ENCODE measurements at regions not wholly inside any gene's neighbourhood (a gene's known extent, or its start where the extent isn't known, plus 50 kb on each side); places are given as distances from the start of the nearest gene placed in this dataset.

DNA sequence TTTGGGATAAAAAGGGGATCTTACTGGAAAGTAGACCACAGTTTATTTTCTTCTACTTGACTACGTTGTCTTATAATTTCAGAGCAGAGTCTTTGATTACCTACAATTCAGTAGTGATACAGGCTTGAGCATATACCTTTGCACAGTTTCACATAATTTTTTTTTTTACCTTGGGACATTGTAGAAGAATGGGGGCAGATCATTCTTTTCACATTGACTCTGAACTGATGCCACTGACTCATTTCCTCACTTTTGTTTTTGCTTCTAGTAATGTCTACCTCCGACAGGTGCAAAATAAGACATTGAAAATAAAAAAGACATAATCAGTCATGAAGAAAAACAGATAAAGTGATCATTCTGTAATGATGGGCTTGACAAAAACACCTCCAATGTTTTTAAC, 688.3 kb upstream of the CHORDC1 start:
- in situ Hi-C loops (cut with MboI; ENCODE audit: low sequenced_read_pairs) = no loop called here
- Histone ChIP-seq H3K4me1 (no peaks in the 10 kb centered on the region), H3K36me3 (replicated peaks) (no peaks in the 10 kb centered on the region), H3K9me3 (no peaks in the 10 kb centered on the region), H3K27me3 (ENCODE audit: low read depth) (no peaks in the 10 kb centered on the region), H3K4me3 (no peak overlapping the region)
- no peak for DNase-seq (ENCODE audit: low spot score in 2 of 2)

GRCh38 chr11:90908074-90908473, 685.2 kb upstream of the CHORDC1 start:
- DNase-seq (ENCODE audit: low spot score in 2 of 2) = no peak
- Histone ChIP-seq H3K4me1 (no peaks in the 10 kb centered on the region), H3K36me3 (replicated peaks) (no peaks in the 10 kb centered on the region), H3K9me3 (no peaks in the 10 kb centered on the region), H3K4me3 (no peak overlapping the region), H3K27me3 (ENCODE audit: low read depth) (no peaks in the 10 kb centered on the region)
- in situ Hi-C loops (cut with MboI; ENCODE audit: low sequenced_read_pairs) = no loop called here

GRCh38 chr11:90895850-90896249, 673.0 kb upstream of the CHORDC1 start:
- no peak for DNase-seq (ENCODE audit: low spot score in 2 of 2)
- Histone ChIP-seq H3K36me3 (replicated peaks) (no peaks in the 10 kb centered on the region), H3K4me3 (no peak overlapping the region), H3K9me3 (no peaks in the 10 kb centered on the region), H3K4me1 (no peaks in the 10 kb centered on the region), H3K27me3 (ENCODE audit: low read depth) (no peaks in the 10 kb centered on the region; the same call in 1 of the 2 replicates)
- in situ Hi-C loops (cut with MboI; ENCODE audit: low sequenced_read_pairs) = no loop called here

DNA sequence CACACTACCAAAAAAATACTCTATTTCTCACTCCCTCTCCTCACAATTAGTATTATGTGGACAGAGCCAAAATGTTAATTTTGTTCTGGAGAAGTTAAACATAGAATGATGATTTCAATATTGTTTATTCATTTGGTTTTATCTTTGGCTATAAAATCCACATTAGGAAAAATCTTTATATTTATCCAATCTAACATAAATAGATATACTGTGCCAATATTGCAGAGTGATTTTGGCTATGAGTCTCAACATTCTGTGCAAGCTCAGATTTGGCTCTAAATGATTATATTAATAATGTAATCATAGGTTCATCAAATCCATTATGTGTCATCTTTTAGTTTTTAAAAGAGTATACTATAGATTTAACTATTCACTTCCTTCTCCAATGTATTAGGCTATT, 667.5 kb upstream of the CHORDC1 start:
- Histone ChIP-seq H3K4me3 (no peak overlapping the region), H3K4me1 (no peaks in the 10 kb centered on the region), H3K27me3 (ENCODE audit: low read depth) (no peaks in the 10 kb centered on the region; the same call in 1 of the 2 replicates), H3K36me3 (replicated peaks) (no peaks in the 10 kb centered on the region), H3K9me3 (no peaks in the 10 kb centered on the region)
- in situ Hi-C loops (cut with MboI; ENCODE audit: low sequenced_read_pairs) = no loop called here
- no peak for DNase-seq (ENCODE audit: low spot score in 2 of 2)

DNA sequence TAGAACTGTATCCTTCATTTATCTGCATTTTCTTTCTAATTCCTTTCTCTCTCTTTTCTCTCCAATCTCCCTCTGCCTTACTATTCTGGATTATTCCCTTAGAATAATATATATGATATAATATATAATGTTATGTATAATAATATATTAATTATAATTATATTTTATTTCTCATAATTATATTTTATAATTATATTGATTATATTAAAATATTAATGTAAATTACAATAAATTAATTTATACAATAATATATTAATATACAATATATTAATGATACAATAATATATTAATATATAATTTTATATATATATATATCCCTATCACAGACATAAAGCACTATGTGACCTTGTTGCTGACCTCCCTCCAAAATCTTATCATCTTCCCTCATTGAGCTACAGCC, 661.3 kb upstream of the CHORDC1 start:
- no peaks in the 10 kb centered on the region for H3K36me3 ChIP-seq (replicated peaks)
- in situ Hi-C loops (cut with MboI; ENCODE audit: low sequenced_read_pairs) = no loop called here
- no peak for DNase-seq (ENCODE audit: low spot score in 2 of 2)
- no peak overlapping the region for H3K4me3 ChIP-seq
- H3K4me1 ChIP-seq = no peaks in the 10 kb centered on the region
- H3K27me3 ChIP-seq (ENCODE audit: low read depth) = no peaks in the 10 kb centered on the region
- no peaks in the 10 kb centered on the region for H3K9me3 ChIP-seq

DNA sequence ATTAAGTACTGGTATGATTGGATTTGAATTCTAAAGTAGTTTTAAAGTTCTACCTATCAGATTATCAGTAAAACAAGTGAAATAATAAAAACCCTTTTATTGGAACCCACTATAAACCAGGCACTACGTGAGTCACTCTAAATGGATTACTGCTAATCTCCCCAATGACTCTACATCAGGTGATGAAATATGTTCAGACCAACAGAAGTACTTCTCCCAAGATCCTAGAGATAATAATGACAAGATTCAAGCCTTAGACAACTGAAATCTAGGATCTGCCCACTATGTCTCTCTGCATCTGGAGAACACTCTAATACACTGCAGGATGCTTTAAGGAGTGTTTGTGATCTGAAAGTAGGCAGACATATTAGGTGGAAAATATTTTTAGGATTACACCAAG, 652.1 kb upstream of the CHORDC1 start:
- Histone ChIP-seq H3K36me3 (replicated peaks) (no peaks in the 10 kb centered on the region), H3K4me3 (no peak overlapping the region), H3K27me3 (ENCODE audit: low read depth) (no peaks in the 10 kb centered on the region), H3K9me3 (no peaks in the 10 kb centered on the region), H3K4me1 (no peaks in the 10 kb centered on the region)
- in situ Hi-C loops (cut with MboI; ENCODE audit: low sequenced_read_pairs) = no loop called here
- DNase-seq (ENCODE audit: low spot score in 2 of 2) = no peak

- no peaks in the 10 kb centered on the region for H3K36me3 ChIP-seq (replicated peaks)
- H3K27me3 ChIP-seq (ENCODE audit: low read depth) = no peaks in the 10 kb centered on the region
- H3K4me3 ChIP-seq = no peak overlapping the region
- H3K4me1 ChIP-seq = no peaks in the 10 kb centered on the region
- in situ Hi-C loops (cut with MboI; ENCODE audit: low sequenced_read_pairs) = no loop called here
- H3K9me3 ChIP-seq = no peaks in the 10 kb centered on the region
- no peak for DNase-seq (ENCODE audit: low spot score in 2 of 2)
Measured at GRCh38 chr11:90874281-90874680, 651.4 kb upstream of the CHORDC1 start.

- in situ Hi-C loops (cut with MboI; ENCODE audit: low sequenced_read_pairs) = no loop called here
- H3K27me3 ChIP-seq (ENCODE audit: low read depth) = no peaks in the 10 kb centered on the region
- DNase-seq (ENCODE audit: low spot score in 2 of 2) = no peak
- no peak overlapping the region for H3K4me3 ChIP-seq
- no peaks in the 10 kb centered on the region for H3K4me1 ChIP-seq
- H3K36me3 ChIP-seq (replicated peaks) = no peaks in the 10 kb centered on the region
- H3K9me3 ChIP-seq = no peaks in the 10 kb centered on the region
Measured at GRCh38 chr11:90867416-90867815, 644.6 kb upstream of the CHORDC1 start.

DNA sequence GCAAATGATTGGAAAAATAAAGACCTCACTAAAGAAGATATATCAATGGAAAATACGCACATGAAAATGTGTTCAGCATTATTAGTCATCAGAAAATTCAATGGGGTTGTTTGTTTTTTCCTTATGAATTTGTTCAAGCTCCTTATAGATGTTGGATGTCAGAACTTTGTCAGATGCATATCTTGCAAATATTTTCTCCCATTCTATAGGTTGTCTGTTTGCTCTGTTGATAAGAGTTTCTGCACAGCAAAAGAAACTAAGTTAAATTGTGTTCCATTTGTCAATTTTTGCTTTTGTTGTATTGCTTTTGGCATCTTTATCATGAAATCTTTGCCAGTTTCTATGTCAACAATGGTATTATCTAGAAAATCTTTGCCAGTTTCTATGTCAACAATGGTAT, 633.9 kb upstream of the CHORDC1 start:
- no peak for DNase-seq (ENCODE audit: low spot score in 2 of 2)
- in situ Hi-C loops (cut with MboI; ENCODE audit: low sequenced_read_pairs) = no loop called here

GRCh38 chr11:90855531-90855930, 632.7 kb upstream of the CHORDC1 start:
- no peaks in the 10 kb centered on the region for H3K9me3 ChIP-seq

More for the DNA sequence above, 633.9 kb upstream of the CHORDC1 start:
- no peaks in the 10 kb centered on the region for H3K27me3 ChIP-seq (ENCODE audit: low read depth)
- H3K4me1 ChIP-seq = peaks cover 16% of the 10 kb centered on the region
- no peak overlapping the region for H3K4me3 ChIP-seq
- no peaks in the 10 kb centered on the region for H3K9me3 ChIP-seq
- H3K36me3 ChIP-seq (replicated peaks) = no peaks in the 10 kb centered on the region

DNA sequence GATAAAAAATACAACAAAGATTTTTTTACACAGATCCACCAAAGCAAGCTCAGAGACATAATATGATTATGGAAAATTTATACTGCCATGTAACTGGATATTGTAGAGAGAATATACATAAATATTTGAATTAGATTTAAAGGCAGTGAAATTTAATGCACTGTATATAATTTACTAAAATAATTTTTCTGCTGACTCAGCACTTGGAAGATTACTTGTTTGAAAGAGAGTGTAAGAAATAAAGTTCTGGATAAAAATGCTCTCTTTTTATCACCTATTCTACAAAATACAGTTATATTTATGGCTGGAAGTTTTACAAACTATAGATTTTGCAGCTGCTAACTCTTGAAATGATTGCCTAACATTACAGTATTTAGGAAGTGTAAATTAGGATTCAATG, 628.3 kb upstream of the CHORDC1 start:
- H3K9me3 ChIP-seq = no peaks in the 10 kb centered on the region

More at GRCh38 chr11:90855531-90855930, 632.7 kb upstream of the CHORDC1 start:
- H3K36me3 ChIP-seq (replicated peaks) = no peaks in the 10 kb centered on the region
- no peak overlapping the region for H3K4me3 ChIP-seq
- H3K27me3 ChIP-seq (ENCODE audit: low read depth) = no peaks in the 10 kb centered on the region
- no peak for DNase-seq (ENCODE audit: low spot score in 2 of 2)
- in situ Hi-C loops (cut with MboI; ENCODE audit: low sequenced_read_pairs) = no loop called here
- H3K4me1 ChIP-seq = peaks cover 16% of the 10 kb centered on the region

DNA sequence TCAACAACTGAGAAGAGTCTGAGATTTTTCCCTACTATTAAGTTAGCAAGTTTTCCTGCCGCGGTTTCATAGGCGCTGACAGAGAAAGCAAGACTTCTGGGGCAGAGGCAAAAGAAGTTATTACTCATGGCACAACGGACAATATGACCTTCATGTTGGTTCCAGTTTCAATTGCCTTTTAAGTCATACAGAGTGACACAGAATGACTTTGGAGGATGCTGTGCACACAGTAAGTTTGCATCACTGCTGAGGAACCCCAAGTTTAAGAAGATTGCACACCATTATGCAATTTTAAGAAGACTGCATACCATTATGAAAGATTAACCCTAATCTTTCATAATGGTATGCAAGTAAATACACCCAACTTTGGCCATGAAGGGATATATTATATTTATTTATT, 626.5 kb upstream of the CHORDC1 start:
- Histone ChIP-seq H3K4me1 (no peaks in the 10 kb centered on the region), H3K9me3 (no peaks in the 10 kb centered on the region), H3K36me3 (replicated peaks) (no peaks in the 10 kb centered on the region), H3K27me3 (ENCODE audit: low read depth) (no peaks in the 10 kb centered on the region), H3K4me3 (no peak overlapping the region)
- no peak for DNase-seq (ENCODE audit: low spot score in 2 of 2)
- in situ Hi-C loops (cut with MboI; ENCODE audit: low sequenced_read_pairs) = no loop called here

More for the DNA sequence above, 628.3 kb upstream of the CHORDC1 start:
- Histone ChIP-seq H3K4me3 (no peak overlapping the region), H3K4me1 (peaks cover 2% of the 10 kb centered on the region), H3K27me3 (ENCODE audit: low read depth) (no peaks in the 10 kb centered on the region), H3K36me3 (replicated peaks) (no peaks in the 10 kb centered on the region)
- DNase-seq (ENCODE audit: low spot score in 2 of 2) = no peak
- in situ Hi-C loops (cut with MboI; ENCODE audit: low sequenced_read_pairs) = no loop called here

GRCh38 chr11:90847268-90847886, 624.5 kb upstream of the CHORDC1 start:
- no peaks in the 10 kb centered on the region for H3K27me3 ChIP-seq (ENCODE audit: low read depth)
- no peaks in the 10 kb centered on the region for H3K9me3 ChIP-seq
- DNase-seq (ENCODE audit: low spot score in 2 of 2) = no peak
- H3K4me1 ChIP-seq = no peaks in the 10 kb centered on the region
- no peaks in the 10 kb centered on the region for H3K36me3 ChIP-seq (replicated peaks)
- H3K4me3 ChIP-seq = no peak overlapping the region
- in situ Hi-C loops (cut with MboI; ENCODE audit: low sequenced_read_pairs) = no loop called here

GRCh38 chr11:90846628-90847027, 623.8 kb upstream of the CHORDC1 start:
- DNase-seq (ENCODE audit: low spot score in 2 of 2) = no peak
- H3K9me3 ChIP-seq = no peaks in the 10 kb centered on the region
- in situ Hi-C loops (cut with MboI; ENCODE audit: low sequenced_read_pairs) = no loop called here
- no peaks in the 10 kb centered on the region for H3K27me3 ChIP-seq (ENCODE audit: low read depth)
- no peaks in the 10 kb centered on the region for H3K4me1 ChIP-seq
- no peak overlapping the region for H3K4me3 ChIP-seq
- no peaks in the 10 kb centered on the region for H3K36me3 ChIP-seq (replicated peaks)

- Histone ChIP-seq H3K4me1 (no peaks in the 10 kb centered on the region), H3K36me3 (replicated peaks) (no peaks in the 10 kb centered on the region), H3K9me3 (no peaks in the 10 kb centered on the region), H3K27me3 (ENCODE audit: low read depth) (no peaks in the 10 kb centered on the region), H3K4me3 (no peak overlapping the region)
- in situ Hi-C loops (cut with MboI; ENCODE audit: low sequenced_read_pairs) = no loop called here
- DNase-seq (ENCODE audit: low spot score in 2 of 2) = no peak
Measured at GRCh38 chr11:90845799-90846198, 623.0 kb upstream of the CHORDC1 start.

All from HAP-1 (cell line).